Duodenal mucosa (tissue), 2 donors: ENCODE measurements at regions not wholly inside any gene's neighbourhood (a gene's known extent, or its start where the extent isn't known, plus 50 kb on each side); places are given as distances from the start of the nearest gene placed in this dataset.

Source experiments
- H3K27ac ChIP-seq: one replicate; pipeline ENCODE4 v1.7.0; 2013; ENCODE audit warnings: low read depth, low read length
- H3K27me3 ChIP-seq, 2 donors: one replicate each; pipeline ENCODE4 v1.7.0; 2013; ENCODE audit warnings: low read length in 2 of 2, control low read depth in 1 of 2; ENCODE audit not compliant: insufficient read depth in 2 of 2, control insufficient read depth in 1 of 2
- H3K36me3 ChIP-seq, 2 donors: one replicate each; pipeline ENCODE4 v1.7.0; 2013; ENCODE audit warnings: low read length in 2 of 2, control low read depth in 1 of 2; ENCODE audit not compliant: insufficient read depth in 2 of 2, control insufficient read depth in 1 of 2
- H3K4me1 ChIP-seq, 2 donors: one replicate each; pipeline ENCODE4 v1.7.0; 2013; ENCODE audit warnings: low read length in 2 of 2, control low read depth in 1 of 2; ENCODE audit not compliant: insufficient read depth in 2 of 2, control insufficient read depth in 1 of 2
- H3K4me3 ChIP-seq, 2 donors: one replicate each; pipeline ENCODE4 v1.7.0; 2013; ENCODE audit warnings: low read length in 2 of 2, low read depth in 1 of 2
- H3K9ac ChIP-seq, 2 donors: one replicate each; pipeline ENCODE4 v1.7.0; 2013; ENCODE audit warnings: low read length in 2 of 2, low read depth in 1 of 2
- H3K9me3 ChIP-seq, 2 donors: one replicate each; pipeline ENCODE4 v1.7.0; 2013; ENCODE audit warnings: low read length in 2 of 2, control low read depth in 1 of 2; ENCODE audit not compliant: control insufficient read depth in 1 of 2

GRCh38 chr1:209268479-209268878 lies 315.0 kb upstream of the CAMK1G start:
- Histone ChIP-seq H3K27me3 (no peaks in the 10 kb centered on the region), H3K36me3 (no peaks in the 10 kb centered on the region), H3K9ac (no peak overlapping the region), H3K4me1 (no peaks in the 10 kb centered on the region), H3K9me3 (no peaks in the 10 kb centered on the region), H3K4me3 (no peak overlapping the region), H3K27ac (no peak overlapping the region)

- Histone ChIP-seq H3K9ac (no peak overlapping the region), H3K27ac (no peak overlapping the region)
These were observed 307.2 kb upstream of the CAMK1G start for GRCh38 chr1:209276321-209276720.

GRCh38 chr1:209277662-209278061 lies 305.9 kb upstream of the CAMK1G start:
- no peak overlapping the region for H3K9ac ChIP-seq
- H3K9me3 ChIP-seq: no peaks in the 10 kb centered on the region
- no peak overlapping the region for H3K4me3 ChIP-seq
- H3K4me1 ChIP-seq: no peaks in the 10 kb centered on the region
- H3K27ac ChIP-seq: no peak overlapping the region
- H3K36me3 ChIP-seq: no peaks in the 10 kb centered on the region
- H3K27me3 ChIP-seq: no peaks in the 10 kb centered on the region

More at GRCh38 chr1:209276321-209276720, 307.2 kb upstream of the CAMK1G start:
- Histone ChIP-seq H3K36me3 (no peaks in the 10 kb centered on the region), H3K4me1 (no peaks in the 10 kb centered on the region), H3K4me3 (no peak overlapping the region), H3K27me3 (no peaks in the 10 kb centered on the region), H3K9me3 (no peaks in the 10 kb centered on the region)

- no peaks in the 10 kb centered on the region for H3K36me3 ChIP-seq
- H3K4me3 ChIP-seq: no peak overlapping the region
- no peaks in the 10 kb centered on the region for H3K27me3 ChIP-seq
- H3K9ac ChIP-seq: no peak overlapping the region
- no peak overlapping the region for H3K27ac ChIP-seq
- no peaks in the 10 kb centered on the region for H3K4me1 ChIP-seq
- no peaks in the 10 kb centered on the region for H3K9me3 ChIP-seq
These were observed 291.8 kb upstream of the CAMK1G start for GRCh38 chr1:209291715-209292114.

DNA sequence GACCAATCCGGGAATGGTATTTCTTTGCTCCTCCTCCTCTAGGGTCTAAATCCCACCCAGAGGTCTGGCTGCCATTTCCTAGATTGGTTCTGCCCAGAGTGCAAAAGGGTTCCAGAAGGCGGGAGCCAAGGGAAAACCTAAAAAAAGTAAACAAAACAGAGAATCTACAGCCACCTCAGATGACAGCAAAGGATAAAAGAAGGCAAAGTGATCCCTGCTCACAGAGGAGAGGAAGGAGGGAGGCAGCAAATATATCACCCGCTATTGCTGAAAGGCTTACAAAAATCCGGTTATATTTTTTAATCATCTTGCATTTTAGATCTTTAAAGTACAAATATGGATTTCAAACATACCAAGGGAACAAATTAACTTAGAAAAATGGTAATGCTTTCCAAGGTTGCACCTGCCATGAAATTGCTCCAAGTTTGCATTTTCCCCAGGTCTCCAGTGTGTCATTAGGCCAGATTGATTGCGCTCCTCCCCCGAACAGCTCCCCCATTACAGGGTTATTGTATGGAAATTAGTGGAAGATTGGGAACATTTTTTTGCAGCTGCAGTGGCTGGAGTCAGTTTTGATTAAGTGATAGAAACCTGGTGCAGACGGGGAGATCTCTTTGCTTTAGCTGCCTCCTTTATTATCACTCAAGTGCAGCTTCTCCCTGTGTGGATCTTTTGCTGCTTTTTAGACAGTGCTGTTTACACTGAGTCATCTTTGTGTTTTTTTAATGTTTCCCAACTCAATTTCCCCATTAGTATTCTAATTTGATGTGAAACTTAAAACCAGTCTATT lies 280.5 kb upstream of the CAMK1G start:
- Histone ChIP-seq H3K9me3 (no peaks in the 10 kb centered on the region), H3K4me1 (no peaks in the 10 kb centered on the region), H3K36me3 (no peaks in the 10 kb centered on the region), H3K4me3 (no peak overlapping the region), H3K27ac (no peak overlapping the region), H3K9ac (no peak overlapping the region), H3K27me3 (no peaks in the 10 kb centered on the region)

DNA sequence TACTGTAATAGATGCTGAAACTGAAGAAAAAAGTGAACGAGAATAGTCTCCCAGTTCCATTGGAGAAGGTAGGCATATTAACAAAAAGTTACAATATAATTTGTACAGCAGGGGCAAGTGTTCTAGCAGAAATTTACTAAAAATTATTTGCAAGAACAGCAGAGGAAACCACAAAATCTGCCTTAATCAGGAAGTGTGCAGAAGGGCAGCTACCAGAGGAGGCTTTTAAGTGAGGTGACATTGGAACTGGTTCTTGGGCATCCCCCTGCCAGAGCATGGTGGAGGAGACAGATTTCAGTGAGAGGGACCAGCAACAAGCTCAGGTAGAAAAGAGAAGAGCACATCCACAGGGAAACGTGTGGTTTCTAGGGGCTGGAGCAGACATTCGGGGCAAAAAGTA lies 279.3 kb upstream of the CAMK1G start:
- Histone ChIP-seq H3K27me3 (no peaks in the 10 kb centered on the region), H3K9me3 (no peaks in the 10 kb centered on the region), H3K9ac (no peak overlapping the region), H3K27ac (no peak overlapping the region), H3K4me1 (no peaks in the 10 kb centered on the region), H3K4me3 (no peak overlapping the region), H3K36me3 (no peaks in the 10 kb centered on the region)

DNA sequence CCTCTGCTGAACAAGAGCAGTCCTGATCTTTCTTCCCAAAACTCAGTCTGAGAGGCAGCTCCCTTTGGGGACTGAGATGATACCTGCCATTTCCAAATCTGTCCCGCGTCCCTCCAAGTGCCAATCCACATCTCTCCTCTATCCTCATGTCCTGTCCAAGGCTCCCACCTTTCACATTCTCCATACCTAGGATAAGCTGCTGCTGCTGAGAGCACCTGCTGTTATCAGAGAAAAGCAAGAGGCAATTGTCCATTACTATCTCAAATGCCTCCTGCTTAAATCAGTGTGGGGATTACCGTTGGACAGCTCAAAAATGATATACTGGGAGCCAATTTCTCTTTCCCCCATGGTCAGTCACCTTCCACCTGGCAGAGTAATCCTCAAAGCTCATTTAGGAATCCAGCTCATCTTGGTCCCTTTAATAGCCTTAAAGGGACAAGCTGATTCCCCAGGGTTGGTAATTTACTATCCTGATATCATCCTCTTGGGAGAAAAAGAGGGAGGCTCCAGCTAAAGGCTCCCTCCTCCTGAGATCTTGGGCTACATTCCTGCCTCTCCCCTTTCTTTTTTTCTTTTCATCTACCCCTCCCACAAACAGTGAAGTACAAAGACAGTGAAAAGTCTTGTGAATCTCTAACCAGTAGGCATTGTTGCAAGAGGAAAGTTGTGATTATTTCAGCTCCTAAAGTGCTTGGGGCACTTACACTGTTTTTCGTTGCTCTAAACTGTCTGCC lies 278.1 kb upstream of the CAMK1G start:
- Histone ChIP-seq H3K9ac (no peak overlapping the region), H3K27me3 (no peaks in the 10 kb centered on the region), H3K4me3 (no peak overlapping the region), H3K36me3 (no peaks in the 10 kb centered on the region), H3K27ac (no peak overlapping the region), H3K9me3 (no peaks in the 10 kb centered on the region), H3K4me1 (no peaks in the 10 kb centered on the region)

- H3K9me3 ChIP-seq: no peaks in the 10 kb centered on the region
- H3K4me1 ChIP-seq: no peaks in the 10 kb centered on the region
- H3K27me3 ChIP-seq: no peaks in the 10 kb centered on the region
- no peak overlapping the region for H3K4me3 ChIP-seq
- no peak overlapping the region for H3K27ac ChIP-seq
- no peak overlapping the region for H3K9ac ChIP-seq
- H3K36me3 ChIP-seq: no peaks in the 10 kb centered on the region
These were observed 275.7 kb upstream of the CAMK1G start for GRCh38 chr1:209307846-209308245.

- Histone ChIP-seq H3K9ac (no peak overlapping the region), H3K27ac (no peak overlapping the region), H3K4me1 (no peaks in the 10 kb centered on the region), H3K9me3 (no peaks in the 10 kb centered on the region), H3K27me3 (no peaks in the 10 kb centered on the region), H3K36me3 (no peaks in the 10 kb centered on the region), H3K4me3 (no peak overlapping the region)
These were observed 274.3 kb upstream of the CAMK1G start for GRCh38 chr1:209309198-209309597.

GRCh38 chr1:209311770-209312169 lies 271.7 kb upstream of the CAMK1G start:
- Histone ChIP-seq H3K27me3 (no peaks in the 10 kb centered on the region), H3K9ac (no peak overlapping the region), H3K4me1 (no peaks in the 10 kb centered on the region), H3K36me3 (no peaks in the 10 kb centered on the region), H3K4me3 (no peak overlapping the region), H3K9me3 (no peaks in the 10 kb centered on the region), H3K27ac (no peak overlapping the region)
